DOHH2 (cell line): ENCODE measurements at regions not wholly inside any gene's neighbourhood (a gene's known extent, or its start where the extent isn't known, plus 50 kb on each side); places are given as distances from the start of the nearest gene placed in this dataset.

Experiments used
- H3F3A ChIP-seq: fragments of 200-600 bp; sonication (generic), shearing (Covaris generic); 2 replicates; pipeline ENCODE4 v1.6.0; 2016; ENCODE audit warnings: antibody characterized with exemption, mild to moderate bottlenecking; ENCODE audit not compliant: control insufficient read depth, insufficient read depth
- H3K27ac ChIP-seq: fragments of 200-600 bp; sonication (generic); 2 replicates; pipeline ENCODE4 v1.5.1; 2014; ENCODE audit warnings: low read depth, mild to moderate bottlenecking, low read length, moderate library complexity
- H3K27me3 ChIP-seq: fragments of 200-600 bp; sonication (generic); 2 replicates; pipeline ENCODE4 v1.6.1; 2014; ENCODE audit warnings: mild to moderate bottlenecking, low read length, mixed read lengths; ENCODE audit not compliant: control insufficient read depth
- H3K36me3 ChIP-seq: fragments of 200-600 bp; sonication (generic); 2 replicates; pipeline ENCODE4 v1.6.1; 2014; ENCODE audit warnings: mild to moderate bottlenecking, low read length, moderate library complexity, mixed read lengths; ENCODE audit not compliant: control insufficient read depth
- H3K4me1 ChIP-seq: fragments of 200-600 bp; sonication (generic); 2 replicates; pipeline ENCODE4 v1.6.1; 2014; ENCODE audit warnings: mild to moderate bottlenecking, low read length, mixed read lengths; ENCODE audit not compliant: control insufficient read depth
- H3K4me2 ChIP-seq: fragments of 200-600 bp; sonication (generic); 2 replicates; pipeline ENCODE4 v1.6.0; 2014; ENCODE audit warnings: mild to moderate bottlenecking, low read length, moderate library complexity
- H3K4me3 ChIP-seq: fragments of 200-600 bp; sonication (generic); 2 replicates; pipeline ENCODE4 v1.5.1; 2014; ENCODE audit warnings: mild to moderate bottlenecking, low read length, mixed read lengths
- H3K79me2 ChIP-seq: fragments of 200-600 bp; sonication (generic); 2 replicates; pipeline ENCODE4 v1.6.1; 2014; ENCODE audit warnings: mild to moderate bottlenecking, low read length, mixed read lengths; ENCODE audit not compliant: control insufficient read depth
- H3K9me2 ChIP-seq: fragments of 200-600 bp; sonication (generic); replicated peaks from 2 replicates; pipeline ENCODE4 v1.6.1; 2014; ENCODE audit warnings: mild to moderate bottlenecking, low read length, mixed read lengths; ENCODE audit not compliant: control insufficient read depth
- H3K9me3 ChIP-seq: fragments of 200-600 bp; sonication (generic); 2 replicates; pipeline ENCODE4 v1.6.1; 2014; ENCODE audit warnings: antibody characterized with exemption, low read length, mixed read lengths; ENCODE audit not compliant: control insufficient read depth, insufficient read depth
- H4K20me1 ChIP-seq: fragments of 200-600 bp; sonication (generic); 2 replicates; pipeline ENCODE4 v1.6.0; 2014; ENCODE audit warnings: low read depth, mild to moderate bottlenecking, antibody characterized with exemption, low read length, moderate library complexity; ENCODE audit not compliant: control insufficient read depth, insufficient read depth
- CTCF ChIP-seq: fragments of 200-600 bp; sonication (generic); IDR thresholded peaks from one replicate; pipeline ENCODE4 v1.5.1; 2014; ENCODE audit warnings: antibody characterized with exemption, mild to moderate bottlenecking, low read depth, low read length; ENCODE audit not compliant: poor library complexity, severe bottlenecking
- EZH2phosphoT487 ChIP-seq: fragments of 200-600 bp; sonication (generic); IDR thresholded peaks from 2 replicates; pipeline ENCODE4 v1.6.1; 2017; ENCODE audit warnings: borderline replicate concordance, mild to moderate bottlenecking, antibody characterized with exemption, low read length, moderate library complexity, mixed read lengths

- Histone ChIP-seq H3K4me3 (no peak overlapping the region), H3K4me2 (no peak overlapping the region), H3F3A (no peaks in the 10 kb centered on the region), H4K20me1 (no peaks in the 10 kb centered on the region), H3K4me1 (no peaks in the 10 kb centered on the region), H3K79me2 (no peaks in the 10 kb centered on the region), H3K9me2 (no peaks in the 10 kb centered on the region), H3K27me3 (no peaks in the 10 kb centered on the region), H3K27ac (no peak overlapping the region), H3K36me3 (no peaks in the 10 kb centered on the region), H3K9me3 (no peaks in the 10 kb centered on the region; the same call in 1 of the 2 replicates)
- TF ChIP-seq CTCF, result no peak
Observed at GRCh38 chr6:156027248-156027626, 571.6 kb upstream of the NOX3 start.

- Histone ChIP-seq H3F3A (no peaks in the 10 kb centered on the region), H3K79me2 (no peaks in the 10 kb centered on the region), H3K4me2 (no peak overlapping the region), H4K20me1 (no peaks in the 10 kb centered on the region), H3K9me3 (no peaks in the 10 kb centered on the region; the same call in 1 of the 2 replicates), H3K9me2 (no peaks in the 10 kb centered on the region), H3K36me3 (no peaks in the 10 kb centered on the region), H3K4me1 (no peaks in the 10 kb centered on the region), H3K27me3 (no peaks in the 10 kb centered on the region), H3K4me3 (no peak overlapping the region), H3K27ac (no peak overlapping the region)
- TF ChIP-seq CTCF (no peak), EZH2phosphoT487 (no peak)
Observed at GRCh38 chr6:156026486-156027247, 571.0 kb upstream of the NOX3 start.

GRCh38 chr6:156024339-156024738 is 568.7 kb upstream of the NOX3 start:
- Histone ChIP-seq H4K20me1 (no peaks in the 10 kb centered on the region), H3F3A (no peaks in the 10 kb centered on the region), H3K27me3 (no peaks in the 10 kb centered on the region), H3K9me3 (no peaks in the 10 kb centered on the region), H3K9me2 (no peaks in the 10 kb centered on the region), H3K4me1 (no peaks in the 10 kb centered on the region), H3K79me2 (no peaks in the 10 kb centered on the region), H3K4me2 (no peak overlapping the region), H3K4me3 (no peak overlapping the region), H3K36me3 (no peaks in the 10 kb centered on the region), H3K27ac (no peak overlapping the region)
- TF ChIP-seq EZH2phosphoT487 (no peak), CTCF (no peak)
